Neural cell (in vitro differentiated cells): ENCODE measurements at regions not wholly inside any gene's neighbourhood (a gene's known extent, or its start where the extent isn't known, plus 50 kb on each side); places are given as distances from the start of the nearest gene placed in this dataset.

ENCODE experiments used
- EZH2 ChIP-seq: fragments of 200-600, 300-800 bp; shearing (Covaris generic), sonication (generic); IDR thresholded peaks from 2 replicates; pipeline ENCODE4 v1.6.1; 2014; ENCODE audit warnings: antibody characterized with exemption, low read length, borderline replicate concordance, mild to moderate bottlenecking; ENCODE audit not compliant: insufficient read depth, poor library complexity, severe bottlenecking
- TAF1 ChIP-seq: IDR thresholded peaks from 2 replicates; pipeline ENCODE4 v1.6.1; 2012; ENCODE audit warnings: low read depth
- TF ChIP-seq, protein P1 (sequence below): fragments of 450-650 bp; IDR thresholded peaks from 2 replicates; pipeline ENCODE4 v1.5.1; 2014; ENCODE audit warnings: antibody characterized with exemption, mild to moderate bottlenecking, moderate library complexity; ENCODE audit not compliant: poor library complexity, severe bottlenecking

DNA sequence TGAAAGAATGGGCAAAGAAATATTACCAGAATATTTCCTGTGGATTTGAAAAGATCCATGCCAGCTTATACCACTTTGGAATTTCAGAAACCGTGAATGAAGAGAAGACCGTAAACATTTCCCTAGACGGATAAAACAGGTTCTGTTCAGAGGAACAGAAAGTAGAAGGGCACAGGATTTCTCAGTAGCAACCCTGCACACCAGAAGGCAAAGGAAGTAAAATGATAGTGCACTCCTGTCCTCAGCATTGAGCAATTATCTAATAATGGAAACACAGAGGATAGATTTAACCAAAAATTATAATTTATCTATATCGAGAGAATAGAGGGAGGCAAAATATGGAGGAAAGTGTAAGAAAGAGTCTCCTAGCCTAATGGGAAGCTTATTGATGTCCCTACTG, 87.0 kb upstream of the ITGA6 start:
- TF ChIP-seq, protein P1, sequence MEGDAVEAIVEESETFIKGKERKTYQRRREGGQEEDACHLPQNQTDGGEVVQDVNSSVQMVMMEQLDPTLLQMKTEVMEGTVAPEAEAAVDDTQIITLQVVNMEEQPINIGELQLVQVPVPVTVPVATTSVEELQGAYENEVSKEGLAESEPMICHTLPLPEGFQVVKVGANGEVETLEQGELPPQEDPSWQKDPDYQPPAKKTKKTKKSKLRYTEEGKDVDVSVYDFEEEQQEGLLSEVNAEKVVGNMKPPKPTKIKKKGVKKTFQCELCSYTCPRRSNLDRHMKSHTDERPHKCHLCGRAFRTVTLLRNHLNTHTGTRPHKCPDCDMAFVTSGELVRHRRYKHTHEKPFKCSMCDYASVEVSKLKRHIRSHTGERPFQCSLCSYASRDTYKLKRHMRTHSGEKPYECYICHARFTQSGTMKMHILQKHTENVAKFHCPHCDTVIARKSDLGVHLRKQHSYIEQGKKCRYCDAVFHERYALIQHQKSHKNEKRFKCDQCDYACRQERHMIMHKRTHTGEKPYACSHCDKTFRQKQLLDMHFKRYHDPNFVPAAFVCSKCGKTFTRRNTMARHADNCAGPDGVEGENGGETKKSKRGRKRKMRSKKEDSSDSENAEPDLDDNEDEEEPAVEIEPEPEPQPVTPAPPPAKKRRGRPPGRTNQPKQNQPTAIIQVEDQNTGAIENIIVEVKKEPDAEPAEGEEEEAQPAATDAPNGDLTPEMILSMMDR = no peak
- TF ChIP-seq EZH2 = no peak
- TF ChIP-seq TAF1 = no peak
